GM18520 (cell line): ENCODE measurements at regions not wholly inside any gene's neighbourhood (a gene's known extent, or its start where the extent isn't known, plus 50 kb on each side); places are given as distances from the start of the nearest gene placed in this dataset.

Experiments used
- ATAC-seq: cut with Tn5 transposase; IDR thresholded peaks from one replicate; pipeline ENCODE4 v1.9.1; 2021; ENCODE audit not compliant: unreplicated experiment

GRCh38 chr4:125679989-125680388 is 365.2 kb downstream of the FAT4 start:
- ATAC-seq: no peak

DNA sequence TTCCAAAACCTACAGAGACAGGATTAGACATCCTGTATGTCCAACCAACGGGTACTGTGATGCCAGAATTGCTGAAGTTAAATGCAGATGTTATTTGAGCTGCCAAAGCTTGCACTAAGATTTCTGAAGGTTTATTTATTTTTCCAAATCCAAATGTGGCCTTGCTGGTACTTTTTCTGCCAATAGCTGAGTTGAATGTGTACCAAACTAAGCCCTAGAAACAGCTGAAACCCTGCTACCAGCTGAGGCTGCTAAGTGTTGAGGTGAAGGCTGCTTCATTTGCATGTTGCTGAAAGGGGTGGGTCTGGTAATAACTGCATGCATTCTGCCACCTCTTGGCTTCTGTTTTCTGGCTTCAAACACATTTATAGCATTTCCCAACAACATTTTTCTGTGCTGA is 366.5 kb downstream of the FAT4 start:
- ATAC-seq: no peak

GRCh38 chr4:125682730-125683129 is 368.0 kb downstream of the FAT4 start:
- no peak for ATAC-seq

DNA sequence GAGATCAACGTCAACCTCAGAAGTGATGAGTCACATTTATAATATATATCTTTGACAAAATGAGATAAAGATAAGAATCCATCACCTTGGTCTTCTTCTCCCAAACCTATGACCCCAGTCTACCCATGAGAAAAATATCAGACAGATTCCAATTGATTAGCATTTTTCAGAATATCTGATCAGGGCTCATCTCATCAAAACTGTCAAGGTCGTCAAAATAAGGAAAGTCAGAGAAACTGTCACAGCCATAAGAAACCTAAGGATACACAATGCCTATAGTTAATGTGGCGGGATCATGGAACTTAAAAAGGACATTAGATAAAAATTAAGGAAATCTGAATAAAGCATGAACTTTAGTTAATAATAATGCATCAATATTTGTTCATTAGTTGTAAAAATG is 374.1 kb downstream of the FAT4 start:
- ATAC-seq: no peak

- ATAC-seq: no peak
Observed at GRCh38 chr4:125689805-125690204, 375.1 kb downstream of the FAT4 start.

- no peak for ATAC-seq
Observed at GRCh38 chr4:125693228-125693627, 378.5 kb downstream of the FAT4 start.

DNA sequence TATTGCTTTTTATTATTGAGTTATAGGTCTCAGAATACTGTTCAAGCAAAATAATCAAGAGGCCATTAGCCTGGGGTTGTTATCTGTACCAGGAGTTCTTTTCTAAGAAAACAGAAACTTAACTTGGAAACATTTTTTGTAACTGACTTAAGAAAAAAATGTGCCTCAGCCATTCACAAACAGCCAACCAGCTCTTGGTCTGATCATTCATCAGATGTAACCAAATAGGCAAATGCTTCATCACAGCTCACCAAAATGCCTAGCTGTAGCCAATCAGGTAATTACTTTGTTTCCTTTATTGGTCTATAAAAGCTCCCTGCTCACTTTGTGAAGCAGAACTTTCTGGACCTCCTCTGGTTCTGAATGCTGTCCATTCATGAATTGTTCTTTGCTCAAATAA is 387.7 kb downstream of the FAT4 start:
- ATAC-seq: no peak

- no peak for ATAC-seq
Observed at GRCh38 chr4:125703443-125703842, 388.7 kb downstream of the FAT4 start.

DNA sequence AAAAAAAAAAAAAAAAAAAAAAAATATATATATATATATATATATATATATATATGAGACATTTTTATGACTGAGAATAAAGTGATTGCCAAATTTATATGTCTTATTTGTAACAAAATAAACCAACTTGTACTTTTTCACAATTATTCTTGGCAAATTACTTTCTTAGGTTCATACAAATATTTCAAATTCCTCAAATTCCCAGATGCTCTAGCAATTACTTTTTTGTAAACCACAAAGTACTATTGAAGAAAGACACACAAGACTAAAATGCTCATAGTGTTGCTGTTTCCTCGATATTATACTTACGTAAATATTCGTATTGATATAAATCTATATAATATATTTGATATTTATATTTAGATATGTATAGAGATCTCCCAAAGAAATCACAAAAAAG is 390.0 kb downstream of the FAT4 start:
- ATAC-seq: no peak

GRCh38 chr4:125705681-125706080 is 390.9 kb downstream of the FAT4 start:
- no peak for ATAC-seq

- no peak for ATAC-seq
Observed at GRCh38 chr4:125707397-125707796, 392.6 kb downstream of the FAT4 start.

DNA sequence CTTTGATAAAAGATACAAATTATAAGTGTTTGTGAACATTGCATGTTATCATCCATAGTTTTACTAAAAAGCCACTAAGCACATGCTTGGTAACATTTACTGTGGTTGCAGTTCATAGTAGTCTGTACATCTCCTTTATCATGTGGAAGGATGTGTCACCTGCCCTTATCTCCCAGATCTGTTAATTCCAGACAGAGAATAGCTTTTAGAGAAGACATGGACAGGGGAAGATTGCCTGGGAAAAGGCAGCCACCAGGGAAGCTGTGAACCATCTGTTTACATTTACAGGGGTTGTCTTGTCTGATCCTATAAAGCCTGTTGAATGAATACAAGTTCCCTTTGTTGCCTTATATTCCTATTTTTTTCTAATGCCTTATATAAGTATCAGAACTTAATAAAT is 396.0 kb downstream of the FAT4 start:
- ATAC-seq: no peak

DNA sequence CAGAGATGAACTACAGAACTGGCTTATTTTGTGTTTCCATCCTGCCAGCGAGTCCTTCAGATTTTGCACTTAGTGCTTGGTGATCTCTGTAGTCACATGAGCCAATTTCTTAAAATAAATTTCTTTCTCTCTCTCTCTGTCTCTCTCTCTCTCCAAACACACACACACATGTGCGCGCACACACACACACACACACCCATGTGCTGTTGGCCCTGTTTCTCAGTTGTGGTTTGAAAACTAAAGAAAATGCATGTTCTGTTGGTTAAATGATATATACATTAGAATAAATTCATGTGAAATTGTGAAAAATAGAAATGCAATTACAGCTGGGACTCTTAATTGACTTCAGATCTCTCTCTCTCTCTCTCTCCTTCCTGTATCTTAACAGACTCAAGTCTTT is 399.3 kb downstream of the FAT4 start:
- no peak for ATAC-seq

DNA sequence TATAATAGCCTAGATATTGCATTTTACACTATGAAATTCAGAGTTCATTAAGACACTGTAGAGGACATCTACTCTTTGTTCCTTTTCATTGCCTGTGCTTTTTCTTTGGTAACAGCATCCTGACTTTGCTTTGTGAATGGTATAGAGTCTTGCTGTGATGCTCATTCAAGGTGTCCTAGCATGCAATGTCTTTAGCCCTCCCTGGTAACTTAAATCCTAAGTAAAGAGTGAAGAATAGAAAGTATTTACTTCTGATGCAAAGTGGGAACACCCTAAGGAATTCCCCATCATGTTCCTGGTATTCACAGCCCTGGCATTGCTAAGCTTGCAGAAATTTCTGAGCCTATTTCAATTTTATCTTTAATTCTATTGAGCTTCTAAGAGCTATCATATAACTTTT is 400.1 kb downstream of the FAT4 start:
- ATAC-seq: no peak

- ATAC-seq: no peak
Observed at GRCh38 chr4:125719987-125720386, 405.2 kb downstream of the FAT4 start.

DNA sequence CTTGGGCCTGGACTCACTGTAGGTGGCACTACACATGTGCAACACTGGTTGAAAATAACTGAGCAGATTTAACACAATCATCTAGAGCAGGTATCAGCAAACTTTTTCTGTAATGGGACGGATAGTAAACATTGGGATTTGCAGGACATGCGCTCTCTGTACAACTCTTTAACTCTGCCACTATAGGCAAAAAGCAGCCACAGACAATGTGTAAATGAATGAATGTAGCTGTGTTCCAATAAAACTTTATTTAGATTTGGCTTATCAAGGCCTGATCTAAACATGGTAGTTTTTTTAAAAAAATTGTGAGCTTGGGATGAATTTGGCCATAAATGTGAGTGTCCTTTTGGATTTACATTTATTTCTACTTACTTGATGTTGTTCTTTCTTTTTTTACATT is 407.3 kb downstream of the FAT4 start:
- no peak for ATAC-seq

DNA sequence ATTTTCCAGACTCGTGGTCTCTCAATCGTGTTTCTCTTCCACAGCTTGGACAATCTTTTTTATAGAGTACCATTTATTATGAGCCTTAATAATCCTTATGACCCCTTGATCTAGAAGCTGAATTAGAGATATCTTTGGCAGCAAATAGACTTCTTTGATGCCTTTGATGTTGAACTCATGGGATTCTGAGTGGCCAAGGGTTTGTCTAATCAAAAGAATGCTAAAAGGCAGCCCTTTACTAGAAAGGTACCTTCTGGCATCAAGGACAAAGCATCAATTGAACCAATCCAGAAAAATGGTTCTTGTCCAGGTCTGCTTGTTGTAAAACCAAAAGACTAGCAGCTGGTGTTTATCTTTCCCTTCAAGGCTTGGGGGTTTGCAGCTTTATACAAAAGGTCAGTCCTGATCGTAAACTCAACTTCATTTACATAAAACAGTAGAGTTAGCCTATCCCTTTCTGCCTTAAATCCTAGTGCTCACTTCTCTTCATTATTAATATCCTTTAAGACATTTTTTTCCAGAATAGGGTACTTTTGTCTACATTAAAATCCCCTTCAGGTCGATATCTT is 411.3 kb downstream of the FAT4 start:
- ATAC-seq: no peak

DNA sequence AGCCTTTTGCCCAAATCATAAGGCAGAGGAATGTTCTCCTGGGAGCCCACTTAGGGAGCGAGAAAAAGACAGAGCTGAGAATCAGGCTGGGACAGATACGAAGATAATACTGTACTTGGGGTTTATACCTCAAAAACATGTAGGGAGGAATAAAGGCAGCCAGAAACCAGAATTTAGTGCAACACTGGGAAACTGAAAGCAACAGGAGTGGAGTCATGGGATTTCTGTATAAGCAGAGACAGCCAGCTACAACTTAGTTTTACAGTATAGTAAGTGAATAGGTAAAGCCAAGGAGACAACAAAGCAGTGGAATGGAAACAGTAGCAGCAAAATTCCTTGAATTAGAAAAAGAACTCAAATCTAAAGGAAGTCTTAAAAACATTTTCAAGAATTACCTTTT is 413.2 kb downstream of the FAT4 start:
- no peak for ATAC-seq

GRCh38 chr4:125728568-125728967 is 413.8 kb downstream of the FAT4 start:
- ATAC-seq: no peak

- ATAC-seq: no peak
Observed at GRCh38 chr4:125729171-125729570, 414.4 kb downstream of the FAT4 start.

GRCh38 chr4:125732632-125733031 is 417.9 kb downstream of the FAT4 start:
- ATAC-seq: no peak

DNA sequence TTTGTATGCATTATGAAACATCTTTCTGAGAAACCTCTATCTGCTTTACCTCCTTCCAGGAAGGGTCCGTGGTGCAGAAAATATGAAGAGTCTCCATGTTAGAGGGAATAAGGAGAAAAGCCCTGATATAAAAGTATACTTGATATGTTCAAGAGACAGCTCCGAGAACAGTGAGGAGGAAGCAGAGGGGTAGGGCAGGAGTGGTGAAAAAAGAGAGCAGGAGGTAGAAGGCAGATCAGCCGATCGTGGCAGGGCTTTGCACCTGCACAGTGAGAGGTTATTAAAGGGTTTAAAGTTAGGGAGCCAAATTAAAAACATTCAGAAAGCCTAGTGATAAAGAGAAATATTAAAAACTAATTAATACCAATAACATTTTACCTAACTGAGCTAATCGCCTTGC is 419.7 kb downstream of the FAT4 start:
- ATAC-seq: no peak

DNA sequence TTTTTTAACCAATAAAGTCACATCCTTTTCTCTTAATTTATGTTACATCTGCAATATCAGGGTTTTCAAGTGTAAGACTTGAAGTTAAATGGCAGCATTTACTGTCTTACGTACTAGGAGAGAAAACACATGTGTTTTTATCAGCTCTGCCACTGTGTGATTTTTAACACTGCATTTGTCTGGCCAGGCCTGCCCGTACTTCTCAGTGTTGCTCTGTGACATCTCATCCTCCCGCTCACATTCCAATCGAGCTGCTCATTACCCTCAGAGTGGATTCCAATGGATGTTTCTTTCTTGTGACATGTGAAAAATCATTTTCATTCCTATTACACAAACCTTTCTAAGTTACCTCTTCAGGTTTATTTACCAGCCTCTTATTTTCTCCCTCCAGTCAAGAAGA is 420.3 kb downstream of the FAT4 start:
- ATAC-seq: no peak

GRCh38 chr4:125736057-125736456 is 421.3 kb downstream of the FAT4 start:
- no peak for ATAC-seq
